Vagina (tissue), 2 donors: ENCODE measurements at regions not wholly inside any gene's neighbourhood (a gene's known extent, or its start where the extent isn't known, plus 50 kb on each side); places are given as distances from the start of the nearest gene placed in this dataset.

Source experiments
- DNase-seq, 2 donors: peaks; one replicate each; pipeline ENCODE4 v3.0.0-alpha.2; 2017; ENCODE audit errors: extremely low spot score in 2 of 2
- H3K27ac ChIP-seq: fragments of 200-600 bp; sonication (generic); one replicate; pipeline ENCODE4 v1.5.1; 2019
- H3K27me3 ChIP-seq: fragments of 200-600 bp; sonication (generic); one replicate; pipeline ENCODE4 v1.5.1; 2019
- H3K36me3 ChIP-seq, 2 donors: fragments of 200-600 bp; sonication (generic); one replicate each; pipeline ENCODE4 v1.5.1; 2017 to 2019
- H3K4me1 ChIP-seq: fragments of 200-600 bp; sonication (generic); one replicate; pipeline ENCODE4 v1.5.1; 2019
- H3K4me3 ChIP-seq, 2 donors: fragments of 200-600 bp; sonication (generic); 1 replicate in 1 of 2; 2 replicates in 1 of 2; pipeline ENCODE4 v1.5.1; 2016 to 2019
- H3K9me3 ChIP-seq: fragments of 200-600 bp; sonication (generic); one replicate; pipeline ENCODE4 v1.5.1; 2019
- CTCF ChIP-seq, 3 experiments: fragments of 450-650 bp in 2 of 3; fragments of 200-600 bp in 1 of 3; sonication (generic) in 1 of 3; IDR thresholded peaks; one replicate each; pipeline ENCODE4 v1.5.1; 2017 to 2019; ENCODE audit warnings: antibody characterized with exemption in 3 of 3, mild to moderate bottlenecking in 2 of 3, moderate library complexity in 2 of 3
- POLR2A ChIP-seq, 2 donors: fragments of 450-650 bp; IDR thresholded peaks; one replicate each; pipeline ENCODE4 v1.6.1; 2017; ENCODE audit warnings: antibody characterized with exemption in 2 of 2, mild to moderate bottlenecking in 2 of 2, moderate library complexity in 2 of 2
- POLR2AphosphoS5 ChIP-seq, 2 donors: sonication (generic); formaldehyde crosslinking; IDR thresholded peaks; one replicate each; pipeline ENCODE4 v1.9.0; 2017; ENCODE audit warnings: antibody characterized with exemption in 2 of 2, mild to moderate bottlenecking in 2 of 2, low read depth in 1 of 2; ENCODE audit not compliant: insufficient read depth in 1 of 2
- intact Hi-C: fragments of 100-400 bp; cut with DNase I; formaldehyde crosslinking; loops from one replicate; pipeline ENCODE4 v1.15.1; 2023

GRCh38 chr18:67421651-67422050, 94.9 kb downstream of the DSEL start:
- DNase-seq = no peak
- TF ChIP-seq POLR2AphosphoS5 (IDR thresholded peaks at IDR 0.05; ENCODE audit: insufficient read depth in 1 of 2, low read depth in 1 of 2) (no peak), POLR2A (IDR thresholded peaks at IDR 0.05) (no peak), CTCF (IDR thresholded peaks at IDR 0.05) (no peak)
- no peaks in the 10 kb centered on the region for H3K36me3 ChIP-seq

GRCh38 chr18:67417864-67418523, 98.5 kb downstream of the DSEL start:
- Histone ChIP-seq H3K27me3 (no peaks in the 10 kb centered on the region), H3K9me3 (no peaks in the 10 kb centered on the region), H3K27ac (peak overlapping the region; percentile 44), H3K36me3 (no peaks in the 10 kb centered on the region), H3K4me3 (no peak overlapping the region), H3K4me1 (no peaks in the 10 kb centered on the region)
- DNase-seq = no peak
- TF ChIP-seq POLR2A (IDR thresholded peaks at IDR 0.05) = no peak
- no peak for TF ChIP-seq CTCF (IDR thresholded peaks at IDR 0.05)
- TF ChIP-seq POLR2AphosphoS5 (IDR thresholded peaks at IDR 0.05; ENCODE audit: insufficient read depth in 1 of 2, low read depth in 1 of 2) = no peak
- intact Hi-C loops = no loop called here

More at GRCh38 chr18:67421651-67422050, 94.9 kb downstream of the DSEL start:
- H3K4me1 ChIP-seq = no peaks in the 10 kb centered on the region
- H3K27ac ChIP-seq = no peak overlapping the region
- H3K9me3 ChIP-seq = no peaks in the 10 kb centered on the region
- no peak overlapping the region for H3K4me3 ChIP-seq
- intact Hi-C loops = no loop called here
- H3K27me3 ChIP-seq = no peaks in the 10 kb centered on the region

GRCh38 chr18:67411116-67411515, 105.4 kb downstream of the DSEL start:
- no peak overlapping the region for H3K27ac ChIP-seq
- no peak for DNase-seq
- intact Hi-C loops = no loop called here
- H3K9me3 ChIP-seq = no peaks in the 10 kb centered on the region
- H3K36me3 ChIP-seq = no peaks in the 10 kb centered on the region
- H3K4me1 ChIP-seq = no peaks in the 10 kb centered on the region
- H3K4me3 ChIP-seq = no peak overlapping the region
- no peaks in the 10 kb centered on the region for H3K27me3 ChIP-seq
- TF ChIP-seq POLR2AphosphoS5 (IDR thresholded peaks at IDR 0.05; ENCODE audit: insufficient read depth in 1 of 2, low read depth in 1 of 2) = no peak

GRCh38 chr18:67410075-67411070, 106.1 kb downstream of the DSEL start:
- H3K36me3 ChIP-seq = no peaks in the 10 kb centered on the region
- H3K9me3 ChIP-seq = no peaks in the 10 kb centered on the region
- H3K4me1 ChIP-seq = no peaks in the 10 kb centered on the region
- H3K27me3 ChIP-seq = no peaks in the 10 kb centered on the region
- no peak for DNase-seq
- no peak overlapping the region for H3K27ac ChIP-seq
- no peak for TF ChIP-seq POLR2A (IDR thresholded peaks at IDR 0.05)
- TF ChIP-seq POLR2AphosphoS5 (IDR thresholded peaks at IDR 0.05; ENCODE audit: insufficient read depth in 1 of 2, low read depth in 1 of 2) = no peak
- TF ChIP-seq CTCF (IDR thresholded peaks at IDR 0.05) = no peak
- intact Hi-C loops = no loop called here
- no peak overlapping the region for H3K4me3 ChIP-seq

GRCh38 chr18:67408240-67408639, 108.3 kb downstream of the DSEL start:
- Histone ChIP-seq H3K9me3 (no peaks in the 10 kb centered on the region), H3K27ac (no peak overlapping the region), H3K4me3 (no peak overlapping the region), H3K4me1 (no peaks in the 10 kb centered on the region), H3K27me3 (no peaks in the 10 kb centered on the region), H3K36me3 (no peaks in the 10 kb centered on the region)
- DNase-seq = no peak
- TF ChIP-seq POLR2A (IDR thresholded peaks at IDR 0.05) (no peak), CTCF (IDR thresholded peaks at IDR 0.05) (no peak), POLR2AphosphoS5 (IDR thresholded peaks at IDR 0.05; ENCODE audit: insufficient read depth in 1 of 2, low read depth in 1 of 2) (no peak)
- intact Hi-C loops = no loop called here
